DMS79 (cell line): ENCODE measurements at regions not wholly inside any gene's neighbourhood (a gene's known extent, or its start where the extent isn't known, plus 50 kb on each side); places are given as distances from the start of the nearest gene placed in this dataset.
"Not testable (repeated sequence)": the region's sequence is repeated elsewhere in the genome, so short reads cannot be mapped to it uniquely, and the experiment has no call there.

ENCODE experiments used
- DNase-seq: peaks from one replicate; lab custom pipeline; 2025; lab: John Stamatoyannopoulos, UW

GRCh38 chr7:131052285-131052904 lies 275.3 kb upstream of the MKLN1 start:
- no peak for DNase-seq

GRCh38 chr7:131056007-131056406 lies 271.7 kb upstream of the MKLN1 start:
- DNase-seq, result no peak

- no peak for DNase-seq
Measured at GRCh38 chr7:131057015-131057793, 270.5 kb upstream of the MKLN1 start.

- DNase-seq, result no peak
Measured at GRCh38 chr7:131057794-131058070, 269.9 kb upstream of the MKLN1 start.

GRCh38 chr7:131058561-131059288 lies 269.0 kb upstream of the MKLN1 start:
- not testable (repeated sequence) for DNase-seq

- not testable (repeated sequence) for DNase-seq
Measured at GRCh38 chr7:131059401-131059800, 268.3 kb upstream of the MKLN1 start.

GRCh38 chr7:131061158-131061557 lies 266.5 kb upstream of the MKLN1 start:
- no peak for DNase-seq

- no peak for DNase-seq
Measured at GRCh38 chr7:131061818-131062217, 265.9 kb upstream of the MKLN1 start.

GRCh38 chr7:131066635-131067034 lies 261.0 kb upstream of the MKLN1 start:
- no peak for DNase-seq

- DNase-seq, result no peak
Measured at GRCh38 chr7:131067220-131067619, 260.5 kb upstream of the MKLN1 start.

- no peak for DNase-seq
Measured at GRCh38 chr7:131068604-131069021, 259.1 kb upstream of the MKLN1 start.

GRCh38 chr7:131071786-131072504 lies 255.7 kb upstream of the MKLN1 start:
- DNase-seq, result no peak

- no peak for DNase-seq
Measured at GRCh38 chr7:131072505-131073091, 255.1 kb upstream of the MKLN1 start.

GRCh38 chr7:131074043-131074442 lies 253.6 kb upstream of the MKLN1 start:
- no peak for DNase-seq

GRCh38 chr7:131074585-131074984 lies 253.1 kb upstream of the MKLN1 start:
- DNase-seq, result no peak

- DNase-seq, result no peak
Measured at GRCh38 chr7:131075406-131075805, 252.3 kb upstream of the MKLN1 start.

GRCh38 chr7:131076032-131076431 lies 251.6 kb upstream of the MKLN1 start:
- DNase-seq, result no peak

- no peak for DNase-seq
Measured at GRCh38 chr7:131076711-131077181, 250.9 kb upstream of the MKLN1 start.

GRCh38 chr7:131077735-131078134 lies 249.9 kb upstream of the MKLN1 start:
- DNase-seq, result no peak

- DNase-seq, result no peak
Measured at GRCh38 chr7:131080754-131081153, 246.9 kb upstream of the MKLN1 start.

GRCh38 chr7:131081308-131081707 lies 246.4 kb upstream of the MKLN1 start:
- no peak for DNase-seq

GRCh38 chr7:131083781-131084180 lies 243.9 kb upstream of the MKLN1 start:
- DNase-seq, result no peak
